ENCODE measurements at regions not wholly inside any gene's neighbourhood (a gene's known extent, or its start where the extent isn't known, plus 50 kb on each side); places are given as distances from the start of the nearest gene placed in this dataset.

- Mint-ChIP-seq H3K9me3 (ENCODE audit: unreplicated experiment) (no peaks in the 10 kb centered on the region), H3K4me3 (ENCODE audit: unreplicated experiment) (no peak overlapping the region), H3K27ac (ENCODE audit: low read depth, unreplicated experiment) (no peak overlapping the region), H3K36me3 (ENCODE audit: insufficient read depth, unreplicated experiment) (no peaks in the 10 kb centered on the region), H3K4me1 (ENCODE audit: insufficient read depth, unreplicated experiment) (no peaks in the 10 kb centered on the region), H3K27me3 (ENCODE audit: insufficient read depth, unreplicated experiment) (no peaks in the 10 kb centered on the region)
- CTCF ChIA-PET: interaction anchor here (0.7 kb wide), 1 partner anchor 351 kb away, joined by 3 read pairs; no protein-coding TSS in a partner anchor
- no peak for DNase-seq (ENCODE audit: unreplicated experiment)
- BruUV-seq (replicated peaks): no TSS peak
- TF ChIP-seq, protein P1, sequence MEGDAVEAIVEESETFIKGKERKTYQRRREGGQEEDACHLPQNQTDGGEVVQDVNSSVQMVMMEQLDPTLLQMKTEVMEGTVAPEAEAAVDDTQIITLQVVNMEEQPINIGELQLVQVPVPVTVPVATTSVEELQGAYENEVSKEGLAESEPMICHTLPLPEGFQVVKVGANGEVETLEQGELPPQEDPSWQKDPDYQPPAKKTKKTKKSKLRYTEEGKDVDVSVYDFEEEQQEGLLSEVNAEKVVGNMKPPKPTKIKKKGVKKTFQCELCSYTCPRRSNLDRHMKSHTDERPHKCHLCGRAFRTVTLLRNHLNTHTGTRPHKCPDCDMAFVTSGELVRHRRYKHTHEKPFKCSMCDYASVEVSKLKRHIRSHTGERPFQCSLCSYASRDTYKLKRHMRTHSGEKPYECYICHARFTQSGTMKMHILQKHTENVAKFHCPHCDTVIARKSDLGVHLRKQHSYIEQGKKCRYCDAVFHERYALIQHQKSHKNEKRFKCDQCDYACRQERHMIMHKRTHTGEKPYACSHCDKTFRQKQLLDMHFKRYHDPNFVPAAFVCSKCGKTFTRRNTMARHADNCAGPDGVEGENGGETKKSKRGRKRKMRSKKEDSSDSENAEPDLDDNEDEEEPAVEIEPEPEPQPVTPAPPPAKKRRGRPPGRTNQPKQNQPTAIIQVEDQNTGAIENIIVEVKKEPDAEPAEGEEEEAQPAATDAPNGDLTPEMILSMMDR (IDR thresholded peaks at IDR 0.05; ENCODE audit: unreplicated experiment): no peak
- POLR2A ChIA-PET: no interaction called here
- intact Hi-C loops (cut with micrococcal nuclease): no loop called here
Measured at GRCh38 chr3:72574144-72574543, 274.1 kb downstream of the SHQ1 start.

- no peak overlapping the region for H3K4me3 Mint-ChIP-seq (ENCODE audit: unreplicated experiment)
- no peaks in the 10 kb centered on the region for H3K4me1 Mint-ChIP-seq (ENCODE audit: insufficient read depth, unreplicated experiment)
- no peak overlapping the region for H3K27ac Mint-ChIP-seq (ENCODE audit: low read depth, unreplicated experiment)
- intact Hi-C loops (cut with micrococcal nuclease): no loop called here
- CTCF ChIA-PET: interaction anchor here (0.7 kb wide), 1 partner anchor 38 kb away, joined by 4 read pairs; no protein-coding TSS in a partner anchor
- DNase-seq (ENCODE audit: unreplicated experiment): no peak
- H3K9me3 Mint-ChIP-seq (ENCODE audit: unreplicated experiment): no peaks in the 10 kb centered on the region
- no peaks in the 10 kb centered on the region for H3K36me3 Mint-ChIP-seq (ENCODE audit: insufficient read depth, unreplicated experiment)
- TF ChIP-seq, protein P1 (IDR thresholded peaks at IDR 0.05; ENCODE audit: unreplicated experiment): no peak
- no peaks in the 10 kb centered on the region for H3K27me3 Mint-ChIP-seq (ENCODE audit: insufficient read depth, unreplicated experiment)
- POLR2A ChIA-PET: no interaction called here
- no TSS peak for BruUV-seq (replicated peaks)
Measured at GRCh38 chr3:72573051-72573450, 275.2 kb downstream of the SHQ1 start.

GRCh38 chr3:72572489-72573007, 275.7 kb downstream of the SHQ1 start:
- TF ChIP-seq, protein P1 (IDR thresholded peaks at IDR 0.05; ENCODE audit: unreplicated experiment): no peak
- CTCF ChIA-PET: interaction anchor here (0.7 kb wide), 1 partner anchor 38 kb away, joined by 4 read pairs; no protein-coding TSS in a partner anchor
- no peaks in the 10 kb centered on the region for H3K27me3 Mint-ChIP-seq (ENCODE audit: insufficient read depth, unreplicated experiment)
- BruUV-seq (replicated peaks): no TSS peak
- no peak overlapping the region for H3K4me3 Mint-ChIP-seq (ENCODE audit: unreplicated experiment)
- H3K4me1 Mint-ChIP-seq (ENCODE audit: insufficient read depth, unreplicated experiment): no peaks in the 10 kb centered on the region
- H3K36me3 Mint-ChIP-seq (ENCODE audit: insufficient read depth, unreplicated experiment): no peaks in the 10 kb centered on the region
- DNase-seq (ENCODE audit: unreplicated experiment): no peak
- intact Hi-C loops (cut with micrococcal nuclease): no loop called here
- H3K9me3 Mint-ChIP-seq (ENCODE audit: unreplicated experiment): no peaks in the 10 kb centered on the region
- POLR2A ChIA-PET: no interaction called here
- H3K27ac Mint-ChIP-seq (ENCODE audit: low read depth, unreplicated experiment): no peak overlapping the region

DNA sequence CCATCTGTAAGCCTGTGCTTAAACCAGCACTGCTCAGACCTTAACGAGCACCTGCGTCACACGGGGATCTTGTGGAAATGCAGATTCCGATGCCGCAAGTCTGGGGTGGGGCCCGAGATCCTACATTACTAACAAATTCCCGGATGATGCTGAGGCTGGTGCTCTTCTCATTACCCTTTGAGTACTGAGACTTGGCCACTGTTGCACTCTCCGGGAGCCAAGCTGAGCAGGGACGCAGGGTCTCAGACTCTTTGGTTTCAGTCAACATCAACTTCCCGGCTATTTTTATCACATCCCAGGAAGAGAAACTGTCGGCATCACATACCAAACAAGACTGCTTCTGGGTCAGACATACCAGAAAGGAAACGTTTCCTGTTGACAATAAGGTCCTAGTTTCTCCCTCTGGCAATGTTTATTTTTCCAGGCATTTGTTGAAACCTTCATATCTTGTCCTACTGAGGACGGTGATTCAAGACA, 276.6 kb downstream of the SHQ1 start:
- no peaks in the 10 kb centered on the region for H3K36me3 Mint-ChIP-seq (ENCODE audit: insufficient read depth, unreplicated experiment)
- no peaks in the 10 kb centered on the region for H3K27me3 Mint-ChIP-seq (ENCODE audit: insufficient read depth, unreplicated experiment)
- no peaks in the 10 kb centered on the region for H3K4me1 Mint-ChIP-seq (ENCODE audit: insufficient read depth, unreplicated experiment)
- BruUV-seq (replicated peaks): no TSS peak
- TF ChIP-seq, protein P1 (IDR thresholded peaks at IDR 0.05; ENCODE audit: unreplicated experiment): no peak
- CTCF ChIA-PET: interaction anchor here (0.6 kb wide), 1 partner anchor 15 kb away, joined by 3 read pairs; no protein-coding TSS in a partner anchor
- POLR2A ChIA-PET: interaction anchor here (0.6 to 0.7 kb wide), 2 partner anchors 7 to 34 kb away, joined by 3 to 4 read pairs; no protein-coding TSS in a partner anchor
- H3K27ac Mint-ChIP-seq (ENCODE audit: low read depth, unreplicated experiment): no peak overlapping the region
- no peak for DNase-seq (ENCODE audit: unreplicated experiment)
- H3K4me3 Mint-ChIP-seq (ENCODE audit: unreplicated experiment): no peak overlapping the region
- intact Hi-C loops (cut with micrococcal nuclease): no loop called here
- no peaks in the 10 kb centered on the region for H3K9me3 Mint-ChIP-seq (ENCODE audit: unreplicated experiment)

Data from MCF 10A (cell line).